ENCODE measurements at regions not wholly inside any gene's neighbourhood (a gene's known extent, or its start where the extent isn't known, plus 50 kb on each side); places are given as distances from the start of the nearest gene placed in this dataset.

DNA sequence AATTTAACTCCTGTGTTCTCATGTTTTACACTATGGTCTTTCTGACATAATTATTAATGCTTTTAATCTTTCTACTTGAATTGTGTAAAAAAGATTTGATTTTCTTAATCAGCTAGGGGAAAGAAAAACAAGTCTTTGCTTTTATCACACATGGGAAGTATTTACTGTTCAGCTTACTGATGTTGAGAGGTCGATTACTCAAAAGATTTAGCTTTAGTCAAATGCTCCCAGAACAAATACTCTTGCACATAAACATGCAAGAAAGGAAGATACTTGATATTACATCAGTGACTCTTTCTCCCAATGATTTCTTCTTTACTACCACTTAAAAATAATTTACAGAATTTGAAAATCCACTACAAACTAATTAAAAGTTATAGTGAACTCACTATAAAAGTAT is 198.3 kb upstream of the FAT4 start:
- no peaks in the 10 kb centered on the region for H3K36me3 ChIP-seq (ENCODE audit: control insufficient read depth, insufficient read depth, low read length)
- DNase-seq (ENCODE audit: low read depth) = no peak
- no peak overlapping the region for H3K4me3 ChIP-seq (ENCODE audit: low read depth, low read length)
- TF ChIP-seq, protein P1, sequence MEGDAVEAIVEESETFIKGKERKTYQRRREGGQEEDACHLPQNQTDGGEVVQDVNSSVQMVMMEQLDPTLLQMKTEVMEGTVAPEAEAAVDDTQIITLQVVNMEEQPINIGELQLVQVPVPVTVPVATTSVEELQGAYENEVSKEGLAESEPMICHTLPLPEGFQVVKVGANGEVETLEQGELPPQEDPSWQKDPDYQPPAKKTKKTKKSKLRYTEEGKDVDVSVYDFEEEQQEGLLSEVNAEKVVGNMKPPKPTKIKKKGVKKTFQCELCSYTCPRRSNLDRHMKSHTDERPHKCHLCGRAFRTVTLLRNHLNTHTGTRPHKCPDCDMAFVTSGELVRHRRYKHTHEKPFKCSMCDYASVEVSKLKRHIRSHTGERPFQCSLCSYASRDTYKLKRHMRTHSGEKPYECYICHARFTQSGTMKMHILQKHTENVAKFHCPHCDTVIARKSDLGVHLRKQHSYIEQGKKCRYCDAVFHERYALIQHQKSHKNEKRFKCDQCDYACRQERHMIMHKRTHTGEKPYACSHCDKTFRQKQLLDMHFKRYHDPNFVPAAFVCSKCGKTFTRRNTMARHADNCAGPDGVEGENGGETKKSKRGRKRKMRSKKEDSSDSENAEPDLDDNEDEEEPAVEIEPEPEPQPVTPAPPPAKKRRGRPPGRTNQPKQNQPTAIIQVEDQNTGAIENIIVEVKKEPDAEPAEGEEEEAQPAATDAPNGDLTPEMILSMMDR (IDR thresholded peaks at IDR 0.05; ENCODE audit: insufficient read depth, low read length, poor library complexity, severe bottlenecking) = no peak
- H3K27me3 ChIP-seq (ENCODE audit: control insufficient read depth, insufficient read depth, low read length) = no peaks in the 10 kb centered on the region

DNA sequence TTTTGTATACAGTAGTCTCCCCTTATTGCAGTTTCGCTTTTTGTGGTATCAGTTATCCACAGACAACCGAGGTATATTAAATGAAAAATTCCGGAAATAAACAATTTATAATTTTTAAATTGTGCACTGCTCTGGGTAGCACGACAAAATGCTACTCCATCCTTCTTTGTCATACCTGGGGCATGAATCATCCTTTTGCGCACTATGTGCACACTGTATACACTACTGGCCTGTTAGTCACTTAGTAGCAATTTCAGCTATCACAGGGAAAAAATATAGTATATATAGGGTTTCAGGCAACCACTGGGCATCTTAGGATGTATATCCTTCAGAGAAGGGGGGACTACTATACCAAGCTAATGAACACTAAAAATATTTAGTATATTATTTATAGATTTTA is 198.8 kb upstream of the FAT4 start:
- TF ChIP-seq, protein P1 (IDR thresholded peaks at IDR 0.05; ENCODE audit: insufficient read depth, low read length, poor library complexity, severe bottlenecking) = no peak
- DNase-seq (ENCODE audit: low read depth) = no peak
- Histone ChIP-seq H3K27me3 (ENCODE audit: control insufficient read depth, insufficient read depth, low read length) (no peaks in the 10 kb centered on the region), H3K4me3 (ENCODE audit: low read depth, low read length) (no peak overlapping the region), H3K36me3 (ENCODE audit: control insufficient read depth, insufficient read depth, low read length) (no peaks in the 10 kb centered on the region)

DNA sequence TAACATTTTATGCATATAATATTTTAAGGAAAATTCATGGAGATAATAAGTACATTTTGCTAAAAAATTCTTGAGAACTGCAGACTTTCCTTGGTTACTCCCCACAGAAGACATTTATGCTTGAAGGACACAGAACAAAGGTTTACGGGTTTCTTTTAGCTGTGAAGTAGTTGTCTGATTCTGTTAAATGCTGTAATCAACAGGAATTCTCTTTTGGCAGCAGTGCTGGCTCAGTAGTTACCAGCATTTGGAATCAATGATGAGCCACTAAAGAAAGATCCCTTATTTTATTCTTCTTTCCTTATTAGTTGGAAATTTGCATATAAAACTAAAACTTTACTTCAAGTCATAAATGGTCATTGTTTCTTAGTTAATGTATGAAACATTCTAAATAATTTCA is 199.3 kb upstream of the FAT4 start:
- no peak for DNase-seq (ENCODE audit: low read depth)
- TF ChIP-seq, protein P1 (IDR thresholded peaks at IDR 0.05; ENCODE audit: insufficient read depth, low read length, poor library complexity, severe bottlenecking) = no peak
- Histone ChIP-seq H3K27me3 (ENCODE audit: control insufficient read depth, insufficient read depth, low read length) (no peaks in the 10 kb centered on the region), H3K36me3 (ENCODE audit: control insufficient read depth, insufficient read depth, low read length) (no peaks in the 10 kb centered on the region), H3K4me3 (ENCODE audit: low read depth, low read length) (no peak overlapping the region)

DNA sequence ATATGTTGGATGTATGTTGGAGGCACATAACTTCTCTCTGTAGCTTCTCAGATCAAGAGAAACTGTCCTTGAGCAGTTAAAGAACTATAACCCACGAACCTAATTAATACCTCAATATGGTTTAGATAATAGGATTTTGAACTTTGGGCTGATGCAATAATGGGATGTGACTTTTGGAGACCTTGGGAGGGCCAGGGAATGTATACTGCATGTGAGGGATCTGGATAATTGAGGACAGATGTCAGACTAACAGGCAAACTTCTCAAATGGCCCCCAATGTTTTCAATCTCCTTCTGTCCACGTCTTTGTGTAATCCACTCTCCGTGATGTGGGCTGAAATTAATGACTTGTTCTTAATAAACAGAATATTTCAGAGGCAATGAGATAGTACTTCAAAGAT is 202.2 kb upstream of the FAT4 start:
- Histone ChIP-seq H3K4me3 (ENCODE audit: low read depth, low read length) (no peak overlapping the region), H3K27me3 (ENCODE audit: control insufficient read depth, insufficient read depth, low read length) (no peaks in the 10 kb centered on the region), H3K36me3 (ENCODE audit: control insufficient read depth, insufficient read depth, low read length) (no peaks in the 10 kb centered on the region)
- TF ChIP-seq, protein P1 (IDR thresholded peaks at IDR 0.05; ENCODE audit: insufficient read depth, low read length, poor library complexity, severe bottlenecking) = no peak
- DNase-seq (ENCODE audit: low read depth) = no peak

DNA sequence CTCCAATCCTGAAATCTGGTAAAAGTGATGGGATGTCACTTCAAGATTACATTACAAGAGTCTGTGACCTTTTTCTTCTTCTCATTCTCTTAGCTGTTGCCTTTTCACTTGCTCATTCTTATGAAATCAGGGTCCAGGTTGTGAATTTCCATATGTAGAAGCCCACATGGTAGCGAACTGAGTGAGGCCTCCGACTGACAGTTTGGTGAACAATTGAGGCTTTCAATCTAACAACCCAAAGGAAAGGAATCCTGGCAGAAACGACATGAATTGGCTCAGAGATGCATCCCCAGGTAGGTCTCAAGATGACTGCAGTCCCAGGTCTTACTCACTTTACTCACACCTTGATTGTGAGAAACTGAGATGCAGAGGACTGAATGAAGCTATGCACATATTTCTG is 203.4 kb upstream of the FAT4 start:
- no peak for DNase-seq (ENCODE audit: low read depth)
- TF ChIP-seq, protein P1 (IDR thresholded peaks at IDR 0.05; ENCODE audit: insufficient read depth, low read length, poor library complexity, severe bottlenecking) = no peak
- Histone ChIP-seq H3K27me3 (ENCODE audit: control insufficient read depth, insufficient read depth, low read length) (no peaks in the 10 kb centered on the region), H3K36me3 (ENCODE audit: control insufficient read depth, insufficient read depth, low read length) (no peaks in the 10 kb centered on the region), H3K4me3 (ENCODE audit: low read depth, low read length) (no peak overlapping the region)

DNA sequence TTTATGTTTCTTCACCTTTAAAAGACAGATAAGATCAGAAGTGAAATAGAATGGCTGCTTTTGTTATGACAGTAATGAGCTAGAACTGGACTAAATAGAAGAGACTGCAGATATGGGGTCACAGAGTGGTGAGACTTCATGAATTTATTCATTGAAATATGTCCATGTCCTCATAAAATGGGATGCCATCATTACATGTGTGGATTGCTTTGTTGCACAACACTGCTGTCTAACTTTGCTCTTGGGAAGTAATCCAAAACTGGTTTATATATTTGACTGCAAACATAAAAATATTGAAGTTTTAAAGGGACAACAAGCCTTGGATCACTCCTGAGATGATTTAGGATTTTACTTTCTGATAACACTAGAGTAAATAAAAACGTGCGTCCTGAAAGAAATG is 209.2 kb upstream of the FAT4 start:
- no peak overlapping the region for H3K4me3 ChIP-seq (ENCODE audit: low read depth, low read length)
- DNase-seq (ENCODE audit: low read depth) = no peak

More for the DNA sequence above, 209.2 kb upstream of the FAT4 start:
- no peaks in the 10 kb centered on the region for H3K27me3 ChIP-seq (ENCODE audit: control insufficient read depth, insufficient read depth, low read length)
- H3K36me3 ChIP-seq (ENCODE audit: control insufficient read depth, insufficient read depth, low read length) = no peaks in the 10 kb centered on the region
- TF ChIP-seq, protein P1 (IDR thresholded peaks at IDR 0.05; ENCODE audit: insufficient read depth, low read length, poor library complexity, severe bottlenecking) = no peak

Data from kidney epithelial cell (primary cell).